SK-N-MC (cell line): ENCODE measurements at regions not wholly inside any gene's neighbourhood (a gene's known extent, or its start where the extent isn't known, plus 50 kb on each side); places are given as distances from the start of the nearest gene placed in this dataset.

Source experiments
- EZH2 ChIP-seq: fragments of 200-600 bp; sonication (generic); IDR thresholded peaks from one replicate; pipeline ENCODE4 v1.6.1; 2017; ENCODE audit warnings: antibody characterized with exemption
- FOXP2 ChIP-seq: optimal IDR thresholded peaks from 2 replicates; pipeline ENCODE3; 2011; ENCODE audit warnings: mild to moderate bottlenecking, moderate library complexity; ENCODE audit not compliant: insufficient read depth; ENCODE audit errors: extremely low read length, control extremely low read depth
- POLR2AphosphoS5 ChIP-seq: IDR thresholded peaks from 2 replicates; pipeline ENCODE4 v1.6.1; 2012; ENCODE audit warnings: mild to moderate bottlenecking, low read depth, low read length, borderline replicate concordance

GRCh38 chr14:43983721-43984120 lies 523.4 kb downstream of the FSCB start:
- TF ChIP-seq POLR2AphosphoS5 (no peak), EZH2 (no peak), FOXP2 (no peak)
